GM23338 (cell line): ENCODE measurements at regions not wholly inside any gene's neighbourhood (a gene's known extent, or its start where the extent isn't known, plus 50 kb on each side); places are given as distances from the start of the nearest gene placed in this dataset.

Source experiments
- ATAC-seq: fragments of 200-7000 bp; cut with Tn5 transposase; 3 replicates; pipeline ENCODE4 v1.9.1; 2020
- DNase-seq: peaks from one replicate; pipeline ENCODE4 v3.0.0-alpha.2; 2015; ENCODE audit warnings: low spot score
- H2AFZ ChIP-seq: fragments of 200-600 bp; sonication (generic); 2 replicates; pipeline ENCODE4 v1.8.0; 2016; ENCODE audit warnings: antibody characterized with exemption, mild to moderate bottlenecking, moderate library complexity
- H3F3A ChIP-seq: fragments of 200-600 bp; sonication (generic); replicated peaks from 2 replicates; pipeline ENCODE4 v1.8.0; 2017; ENCODE audit warnings: antibody characterized with exemption, mixed run types, low read depth
- H3K27ac ChIP-seq: fragments of 200-600 bp; sonication (generic); 2 replicates; pipeline ENCODE4 v1.6.1; 2016; ENCODE audit warnings: low read depth
- H3K27me3 ChIP-seq: fragments of 200-600 bp; sonication (generic); 2 replicates; pipeline ENCODE4 v1.8.0; 2016; ENCODE audit warnings: mild to moderate bottlenecking, mixed run types, moderate library complexity; ENCODE audit not compliant: insufficient read depth
- H3K36me3 ChIP-seq: fragments of 200-600 bp; sonication (generic); 2 replicates; pipeline ENCODE4 v1.8.0; 2016; ENCODE audit warnings: mild to moderate bottlenecking; ENCODE audit not compliant: insufficient read depth
- H3K4me1 ChIP-seq: fragments of 200-600 bp; sonication (generic); 2 replicates; pipeline ENCODE4 v1.8.0; 2016; ENCODE audit warnings: mild to moderate bottlenecking, moderate library complexity; ENCODE audit not compliant: insufficient read depth
- H3K4me2 ChIP-seq: fragments of 200-600 bp; sonication (generic); 2 replicates; pipeline ENCODE4 v1.7.1; 2017; ENCODE audit warnings: mixed run types
- H3K4me3 ChIP-seq: fragments of 200-600 bp; sonication (generic); 2 replicates; pipeline ENCODE4 v1.6.1; 2016; ENCODE audit warnings: mixed run types
- H3K79me2 ChIP-seq: fragments of 200-600 bp; sonication (generic); replicated peaks from 2 replicates; pipeline ENCODE4 v1.8.0; 2017; ENCODE audit warnings: mild to moderate bottlenecking; ENCODE audit not compliant: insufficient read depth
- H3K9me2 ChIP-seq: fragments of 200-600 bp; sonication (generic); 2 replicates; pipeline ENCODE4 v1.8.0; 2017; ENCODE audit not compliant: insufficient read depth
- H4K20me1 ChIP-seq: fragments of 200-600 bp; sonication (generic); replicated peaks from 2 replicates; pipeline ENCODE4 v1.8.0; 2017; ENCODE audit warnings: mild to moderate bottlenecking; ENCODE audit not compliant: insufficient read depth
- H3K27ac Mint-ChIP-seq: 2 replicates; pipeline ENCODE4 v1.8.0; 2020; ENCODE audit warnings: inconsistent platforms, mild to moderate bottlenecking, moderate library complexity, mixed read lengths
- H3K27me3 Mint-ChIP-seq: 3 replicates; pipeline ENCODE4 v1.8.0; 2022; ENCODE audit warnings: low read depth, mild to moderate bottlenecking, moderate library complexity, mixed read lengths, inconsistent platforms; ENCODE audit not compliant: insufficient read depth, poor library complexity
- H3K36me3 Mint-ChIP-seq: 3 replicates; pipeline ENCODE4 v1.8.0; 2021; ENCODE audit warnings: low read depth, mild to moderate bottlenecking, inconsistent platforms, moderate library complexity, mixed read lengths
- H3K4me1 Mint-ChIP-seq: 3 replicates; pipeline ENCODE4 v1.8.0; 2020; ENCODE audit warnings: mild to moderate bottlenecking, inconsistent platforms, mixed read lengths
- H3K4me3 Mint-ChIP-seq: 3 replicates; pipeline ENCODE4 v1.8.0; 2021; ENCODE audit warnings: moderate library complexity, mild to moderate bottlenecking, inconsistent platforms, mixed read lengths
- H3K9me3 Mint-ChIP-seq: 3 replicates; pipeline ENCODE4 v1.8.0; 2020; ENCODE audit warnings: moderate library complexity, mild to moderate bottlenecking, inconsistent platforms, mixed read lengths
- CREB1 ChIP-seq: fragments of 250-450 bp; sonication (Bioruptor Pico); IDR thresholded peaks from 2 replicates; pipeline ENCODE4 v1.5.0; 2020; ENCODE audit warnings: low read depth, mild to moderate bottlenecking, moderate library complexity
- EZH2phosphoT487 ChIP-seq: fragments of 200-600 bp; sonication (generic); IDR thresholded peaks from one replicate; pipeline ENCODE4 v1.8.1; 2018; ENCODE audit warnings: antibody characterized with exemption; ENCODE audit not compliant: unreplicated experiment
- JUNB ChIP-seq: IDR thresholded peaks from one replicate; pipeline ENCODE4 v1.6.1; 2016; ENCODE audit warnings: antibody characterized with exemption; ENCODE audit not compliant: unreplicated experiment
- POLR2AphosphoS5 ChIP-seq: IDR thresholded peaks from 2 replicates; pipeline ENCODE4 v1.6.1; 2016; ENCODE audit warnings: antibody characterized with exemption, low read depth
- STAT1 ChIP-seq: IDR thresholded peaks from one replicate; pipeline ENCODE4 v1.6.1; 2016; ENCODE audit warnings: antibody characterized with exemption; ENCODE audit not compliant: unreplicated experiment
- ZNF114 ChIP-seq: fragments of 250-450 bp; sonication (Bioruptor Pico); IDR thresholded peaks from 2 replicates; pipeline ENCODE4 v1.5.0; 2020; ENCODE audit warnings: mild to moderate bottlenecking, moderate library complexity
- TF ChIP-seq, protein P1 (sequence below), 2 experiments: fragments of 200-600 bp in 1 of 2; sonication (generic) in 1 of 2; conservative IDR thresholded peaks; 2 replicates each; pipeline versions ENCODE4 v1.5.1 to v1.6.1; 2016 to 2017; ENCODE audit warnings: antibody characterized with exemption in 2 of 2, low read depth in 2 of 2, mild to moderate bottlenecking in 2 of 2, moderate library complexity in 1 of 2
- TF ChIP-seq, protein P2 (sequence below): fragments of 250-450 bp; sonication (Bioruptor Pico); IDR thresholded peaks from 2 replicates; pipeline ENCODE4 v1.5.0; 2020; ENCODE audit warnings: mild to moderate bottlenecking, moderate library complexity
- TF ChIP-seq, protein P3 (sequence below): IDR thresholded peaks from 2 replicates; pipeline ENCODE4 v1.6.1; 2016; ENCODE audit warnings: antibody characterized with exemption
- TF ChIP-seq, protein P4 (sequence below): IDR thresholded peaks from one replicate; pipeline ENCODE4 v1.6.1; 2018; ENCODE audit warnings: antibody characterized with exemption; ENCODE audit not compliant: unreplicated experiment

DNA sequence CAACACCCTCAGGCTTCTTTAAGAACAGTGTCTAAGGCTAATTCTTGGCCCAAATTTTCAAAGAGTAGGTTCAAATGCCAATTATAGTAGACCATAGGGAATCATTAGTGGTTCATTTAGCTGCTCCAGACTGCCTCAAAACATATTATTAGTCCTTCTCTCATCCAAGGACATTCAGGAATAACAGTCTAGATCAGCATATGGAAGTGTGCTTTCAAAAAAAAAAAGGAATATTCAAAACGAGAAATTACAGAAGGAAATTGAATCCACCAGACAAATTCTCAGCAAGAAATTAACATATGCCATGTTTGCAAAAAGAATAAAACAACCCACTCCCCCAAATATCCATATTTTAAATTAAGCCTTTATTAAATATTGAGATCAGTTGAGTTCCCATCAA is 293.1 kb downstream of the SMARCA1 start:
- TF ChIP-seq JUNB (no peak), ZNF114 (CRISPR knock-in tag) (no peak), CREB1 (CRISPR knock-in tag) (no peak), EZH2phosphoT487 (no peak)
- TF ChIP-seq, protein P1, sequence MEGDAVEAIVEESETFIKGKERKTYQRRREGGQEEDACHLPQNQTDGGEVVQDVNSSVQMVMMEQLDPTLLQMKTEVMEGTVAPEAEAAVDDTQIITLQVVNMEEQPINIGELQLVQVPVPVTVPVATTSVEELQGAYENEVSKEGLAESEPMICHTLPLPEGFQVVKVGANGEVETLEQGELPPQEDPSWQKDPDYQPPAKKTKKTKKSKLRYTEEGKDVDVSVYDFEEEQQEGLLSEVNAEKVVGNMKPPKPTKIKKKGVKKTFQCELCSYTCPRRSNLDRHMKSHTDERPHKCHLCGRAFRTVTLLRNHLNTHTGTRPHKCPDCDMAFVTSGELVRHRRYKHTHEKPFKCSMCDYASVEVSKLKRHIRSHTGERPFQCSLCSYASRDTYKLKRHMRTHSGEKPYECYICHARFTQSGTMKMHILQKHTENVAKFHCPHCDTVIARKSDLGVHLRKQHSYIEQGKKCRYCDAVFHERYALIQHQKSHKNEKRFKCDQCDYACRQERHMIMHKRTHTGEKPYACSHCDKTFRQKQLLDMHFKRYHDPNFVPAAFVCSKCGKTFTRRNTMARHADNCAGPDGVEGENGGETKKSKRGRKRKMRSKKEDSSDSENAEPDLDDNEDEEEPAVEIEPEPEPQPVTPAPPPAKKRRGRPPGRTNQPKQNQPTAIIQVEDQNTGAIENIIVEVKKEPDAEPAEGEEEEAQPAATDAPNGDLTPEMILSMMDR (conservative IDR thresholded peaks at IDR 0.05; ENCODE audit: low read depth in 2 of 2) = no peak
- no peak overlapping the region for H3K27ac ChIP-seq

DNA sequence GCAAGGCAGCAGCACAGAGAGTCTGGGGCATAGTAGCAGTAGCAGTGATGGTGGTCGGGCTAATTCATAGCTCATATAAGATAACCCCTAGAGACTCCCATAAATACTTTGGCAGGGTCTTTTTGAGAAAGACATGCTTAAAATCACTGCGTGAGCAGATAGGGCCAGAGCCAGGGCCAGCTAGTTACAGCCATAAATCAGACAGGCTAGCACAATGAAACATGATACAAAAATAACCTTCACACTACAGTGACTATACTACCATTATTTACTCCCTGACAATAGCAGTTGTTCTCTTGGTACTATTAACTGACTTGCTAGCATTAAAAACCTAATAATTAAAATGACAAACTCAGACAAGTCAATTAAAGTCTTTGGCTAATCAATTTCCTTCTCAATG is 295.9 kb downstream of the SMARCA1 start:
- Histone ChIP-seq H3F3A (no peaks in the 10 kb centered on the region), H3K27me3 (no peaks in the 10 kb centered on the region), H3K4me3 (no peak overlapping the region), H3K36me3 (no peaks in the 10 kb centered on the region), H3K79me2 (no peaks in the 10 kb centered on the region), H4K20me1 (no peaks in the 10 kb centered on the region), H3K27ac (no peak overlapping the region), H3K4me2 (no peak overlapping the region), H3K4me1 (no peaks in the 10 kb centered on the region), H2AFZ (no peak overlapping the region), H3K9me2 (no peaks in the 10 kb centered on the region)
- Mint-ChIP-seq H3K4me3 (no peak overlapping the region), H3K4me1 (no peaks in the 10 kb centered on the region), H3K36me3 (no peaks in the 10 kb centered on the region), H3K27me3 (peaks cover 2% of the 10 kb centered on the region), H3K27ac (no peak overlapping the region), H3K9me3 (no peaks in the 10 kb centered on the region)
- DNase-seq = no peak
- no peak for ATAC-seq
- TF ChIP-seq POLR2AphosphoS5 (no peak), STAT1 (no peak), JUNB (no peak), EZH2phosphoT487 (no peak), ZNF114 (CRISPR knock-in tag) (no peak)
- TF ChIP-seq, protein P2, sequence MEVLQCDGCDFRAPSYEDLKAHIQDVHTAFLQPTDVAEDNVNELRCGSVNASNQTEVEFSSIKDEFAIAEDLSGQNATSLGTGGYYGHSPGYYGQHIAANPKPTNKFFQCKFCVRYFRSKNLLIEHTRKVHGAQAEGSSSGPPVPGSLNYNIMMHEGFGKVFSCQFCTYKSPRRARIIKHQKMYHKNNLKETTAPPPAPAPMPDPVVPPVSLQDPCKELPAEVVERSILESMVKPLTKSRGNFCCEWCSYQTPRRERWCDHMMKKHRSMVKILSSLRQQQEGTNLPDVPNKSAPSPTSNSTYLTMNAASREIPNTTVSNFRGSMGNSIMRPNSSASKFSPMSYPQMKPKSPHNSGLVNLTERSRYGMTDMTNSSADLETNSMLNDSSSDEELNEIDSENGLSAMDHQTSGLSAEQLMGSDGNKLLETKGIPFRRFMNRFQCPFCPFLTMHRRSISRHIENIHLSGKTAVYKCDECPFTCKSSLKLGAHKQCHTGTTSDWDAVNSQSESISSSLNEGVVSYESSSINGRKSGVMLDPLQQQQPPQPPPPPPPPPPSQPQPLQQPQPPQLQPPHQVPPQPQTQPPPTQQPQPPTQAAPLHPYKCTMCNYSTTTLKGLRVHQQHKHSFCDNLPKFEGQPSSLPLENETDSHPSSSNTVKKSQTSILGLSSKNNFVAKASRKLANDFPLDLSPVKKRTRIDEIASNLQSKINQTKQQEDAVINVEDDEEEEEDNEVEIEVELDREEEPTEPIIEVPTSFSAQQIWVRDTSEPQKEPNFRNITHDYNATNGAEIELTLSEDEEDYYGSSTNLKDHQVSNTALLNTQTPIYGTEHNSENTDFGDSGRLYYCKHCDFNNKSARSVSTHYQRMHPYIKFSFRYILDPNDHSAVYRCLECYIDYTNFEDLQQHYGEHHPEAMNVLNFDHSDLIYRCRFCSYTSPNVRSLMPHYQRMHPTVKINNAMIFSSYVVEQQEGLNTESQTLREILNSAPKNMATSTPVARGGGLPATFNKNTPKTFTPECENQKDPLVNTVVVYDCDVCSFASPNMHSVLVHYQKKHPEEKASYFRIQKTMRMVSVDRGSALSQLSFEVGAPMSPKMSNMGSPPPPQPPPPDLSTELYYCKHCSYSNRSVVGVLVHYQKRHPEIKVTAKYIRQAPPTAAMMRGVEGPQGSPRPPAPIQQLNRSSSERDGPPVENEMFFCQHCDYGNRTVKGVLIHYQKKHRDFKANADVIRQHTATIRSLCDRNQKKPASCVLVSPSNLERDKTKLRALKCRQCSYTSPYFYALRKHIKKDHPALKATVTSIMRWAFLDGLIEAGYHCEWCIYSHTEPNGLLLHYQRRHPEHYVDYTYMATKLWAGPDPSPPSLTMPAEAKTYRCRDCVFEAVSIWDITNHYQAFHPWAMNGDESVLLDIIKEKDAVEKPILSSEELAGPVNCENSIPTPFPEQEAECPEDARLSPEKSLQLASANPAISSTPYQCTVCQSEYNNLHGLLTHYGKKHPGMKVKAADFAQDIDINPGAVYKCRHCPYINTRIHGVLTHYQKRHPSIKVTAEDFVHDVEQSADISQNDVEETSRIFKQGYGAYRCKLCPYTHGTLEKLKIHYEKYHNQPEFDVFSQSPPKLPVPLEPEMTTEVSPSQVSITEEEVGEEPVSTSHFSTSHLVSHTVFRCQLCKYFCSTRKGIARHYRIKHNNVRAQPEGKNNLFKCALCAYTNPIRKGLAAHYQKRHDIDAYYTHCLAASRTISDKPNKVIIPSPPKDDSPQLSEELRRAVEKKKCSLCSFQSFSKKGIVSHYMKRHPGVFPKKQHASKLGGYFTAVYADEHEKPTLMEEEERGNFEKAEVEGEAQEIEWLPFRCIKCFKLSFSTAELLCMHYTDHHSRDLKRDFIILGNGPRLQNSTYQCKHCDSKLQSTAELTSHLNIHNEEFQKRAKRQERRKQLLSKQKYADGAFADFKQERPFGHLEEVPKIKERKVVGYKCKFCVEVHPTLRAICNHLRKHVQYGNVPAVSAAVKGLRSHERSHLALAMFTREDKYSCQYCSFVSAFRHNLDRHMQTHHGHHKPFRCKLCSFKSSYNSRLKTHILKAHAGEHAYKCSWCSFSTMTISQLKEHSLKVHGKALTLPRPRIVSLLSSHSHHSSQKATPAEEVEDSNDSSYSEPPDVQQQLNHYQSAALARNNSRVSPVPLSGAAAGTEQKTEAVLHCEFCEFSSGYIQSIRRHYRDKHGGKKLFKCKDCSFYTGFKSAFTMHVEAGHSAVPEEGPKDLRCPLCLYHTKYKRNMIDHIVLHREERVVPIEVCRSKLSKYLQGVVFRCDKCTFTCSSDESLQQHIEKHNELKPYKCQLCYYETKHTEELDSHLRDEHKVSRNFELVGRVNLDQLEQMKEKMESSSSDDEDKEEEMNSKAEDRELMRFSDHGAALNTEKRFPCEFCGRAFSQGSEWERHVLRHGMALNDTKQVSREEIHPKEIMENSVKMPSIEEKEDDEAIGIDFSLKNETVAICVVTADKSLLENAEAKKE (CRISPR knock-in tag) = no peak
- TF ChIP-seq, protein P3, sequence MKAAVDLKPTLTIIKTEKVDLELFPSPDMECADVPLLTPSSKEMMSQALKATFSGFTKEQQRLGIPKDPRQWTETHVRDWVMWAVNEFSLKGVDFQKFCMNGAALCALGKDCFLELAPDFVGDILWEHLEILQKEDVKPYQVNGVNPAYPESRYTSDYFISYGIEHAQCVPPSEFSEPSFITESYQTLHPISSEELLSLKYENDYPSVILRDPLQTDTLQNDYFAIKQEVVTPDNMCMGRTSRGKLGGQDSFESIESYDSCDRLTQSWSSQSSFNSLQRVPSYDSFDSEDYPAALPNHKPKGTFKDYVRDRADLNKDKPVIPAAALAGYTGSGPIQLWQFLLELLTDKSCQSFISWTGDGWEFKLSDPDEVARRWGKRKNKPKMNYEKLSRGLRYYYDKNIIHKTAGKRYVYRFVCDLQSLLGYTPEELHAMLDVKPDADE = no peak
- TF ChIP-seq, protein P4, sequence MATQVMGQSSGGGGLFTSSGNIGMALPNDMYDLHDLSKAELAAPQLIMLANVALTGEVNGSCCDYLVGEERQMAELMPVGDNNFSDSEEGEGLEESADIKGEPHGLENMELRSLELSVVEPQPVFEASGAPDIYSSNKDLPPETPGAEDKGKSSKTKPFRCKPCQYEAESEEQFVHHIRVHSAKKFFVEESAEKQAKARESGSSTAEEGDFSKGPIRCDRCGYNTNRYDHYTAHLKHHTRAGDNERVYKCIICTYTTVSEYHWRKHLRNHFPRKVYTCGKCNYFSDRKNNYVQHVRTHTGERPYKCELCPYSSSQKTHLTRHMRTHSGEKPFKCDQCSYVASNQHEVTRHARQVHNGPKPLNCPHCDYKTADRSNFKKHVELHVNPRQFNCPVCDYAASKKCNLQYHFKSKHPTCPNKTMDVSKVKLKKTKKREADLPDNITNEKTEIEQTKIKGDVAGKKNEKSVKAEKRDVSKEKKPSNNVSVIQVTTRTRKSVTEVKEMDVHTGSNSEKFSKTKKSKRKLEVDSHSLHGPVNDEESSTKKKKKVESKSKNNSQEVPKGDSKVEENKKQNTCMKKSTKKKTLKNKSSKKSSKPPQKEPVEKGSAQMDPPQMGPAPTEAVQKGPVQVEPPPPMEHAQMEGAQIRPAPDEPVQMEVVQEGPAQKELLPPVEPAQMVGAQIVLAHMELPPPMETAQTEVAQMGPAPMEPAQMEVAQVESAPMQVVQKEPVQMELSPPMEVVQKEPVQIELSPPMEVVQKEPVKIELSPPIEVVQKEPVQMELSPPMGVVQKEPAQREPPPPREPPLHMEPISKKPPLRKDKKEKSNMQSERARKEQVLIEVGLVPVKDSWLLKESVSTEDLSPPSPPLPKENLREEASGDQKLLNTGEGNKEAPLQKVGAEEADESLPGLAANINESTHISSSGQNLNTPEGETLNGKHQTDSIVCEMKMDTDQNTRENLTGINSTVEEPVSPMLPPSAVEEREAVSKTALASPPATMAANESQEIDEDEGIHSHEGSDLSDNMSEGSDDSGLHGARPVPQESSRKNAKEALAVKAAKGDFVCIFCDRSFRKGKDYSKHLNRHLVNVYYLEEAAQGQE = no peak

More for the DNA sequence above, 293.1 kb downstream of the SMARCA1 start:
- no peak for DNase-seq
- Mint-ChIP-seq H3K9me3 (no peaks in the 10 kb centered on the region), H3K4me3 (no peak overlapping the region), H3K27ac (no peak overlapping the region), H3K36me3 (no peaks in the 10 kb centered on the region), H3K27me3 (peaks cover 2% of the 10 kb centered on the region), H3K4me1 (no peaks in the 10 kb centered on the region)
- Histone ChIP-seq H3K27me3 (no peaks in the 10 kb centered on the region), H3K36me3 (no peaks in the 10 kb centered on the region), H3K79me2 (no peaks in the 10 kb centered on the region), H3K4me2 (no peak overlapping the region), H3F3A (no peaks in the 10 kb centered on the region), H2AFZ (no peak overlapping the region), H3K4me1 (no peaks in the 10 kb centered on the region), H4K20me1 (no peaks in the 10 kb centered on the region), H3K4me3 (no peak overlapping the region), H3K9me2 (no peaks in the 10 kb centered on the region)
- ATAC-seq = no peak
